ENCODE measurements at regions not wholly inside any gene's neighbourhood (a gene's known extent, or its start where the extent isn't known, plus 50 kb on each side); places are given as distances from the start of the nearest gene placed in this dataset.

- H3K36me3 ChIP-seq (ENCODE audit: insufficient read depth, low read length) = no peaks in the 10 kb centered on the region
- no TSS peak for BruUV-seq (replicated peaks)
- no peak overlapping the region for H3K4me3 ChIP-seq (ENCODE audit: low read depth, low read length, poor library complexity, severe bottlenecking)
- H2AFZ ChIP-seq (ENCODE audit: low read length) = no peak overlapping the region
- no peaks in the 10 kb centered on the region for H3K4me1 ChIP-seq (ENCODE audit: insufficient read depth, low read length, poor library complexity, severe bottlenecking)
- H3K9me3 ChIP-seq (ENCODE audit: low read length) = no peaks in the 10 kb centered on the region
- no peaks in the 10 kb centered on the region for H3K79me2 ChIP-seq (ENCODE audit: insufficient read depth, low read depth, low read length)
- no peaks in the 10 kb centered on the region for H4K20me1 ChIP-seq (ENCODE audit: insufficient read depth, low read length)
- intact Hi-C loops (cut with micrococcal nuclease; ENCODE audit: unreplicated experiment) = no loop called here
- TF ChIP-seq, protein P1, sequence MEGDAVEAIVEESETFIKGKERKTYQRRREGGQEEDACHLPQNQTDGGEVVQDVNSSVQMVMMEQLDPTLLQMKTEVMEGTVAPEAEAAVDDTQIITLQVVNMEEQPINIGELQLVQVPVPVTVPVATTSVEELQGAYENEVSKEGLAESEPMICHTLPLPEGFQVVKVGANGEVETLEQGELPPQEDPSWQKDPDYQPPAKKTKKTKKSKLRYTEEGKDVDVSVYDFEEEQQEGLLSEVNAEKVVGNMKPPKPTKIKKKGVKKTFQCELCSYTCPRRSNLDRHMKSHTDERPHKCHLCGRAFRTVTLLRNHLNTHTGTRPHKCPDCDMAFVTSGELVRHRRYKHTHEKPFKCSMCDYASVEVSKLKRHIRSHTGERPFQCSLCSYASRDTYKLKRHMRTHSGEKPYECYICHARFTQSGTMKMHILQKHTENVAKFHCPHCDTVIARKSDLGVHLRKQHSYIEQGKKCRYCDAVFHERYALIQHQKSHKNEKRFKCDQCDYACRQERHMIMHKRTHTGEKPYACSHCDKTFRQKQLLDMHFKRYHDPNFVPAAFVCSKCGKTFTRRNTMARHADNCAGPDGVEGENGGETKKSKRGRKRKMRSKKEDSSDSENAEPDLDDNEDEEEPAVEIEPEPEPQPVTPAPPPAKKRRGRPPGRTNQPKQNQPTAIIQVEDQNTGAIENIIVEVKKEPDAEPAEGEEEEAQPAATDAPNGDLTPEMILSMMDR (conservative IDR thresholded peaks at IDR 0.05; ENCODE audit: low read length) = no peak
- TF ChIP-seq EZH2phosphoT487 (IDR thresholded peaks at IDR 0.05; ENCODE audit: borderline replicate concordance, low read depth, low read length) = no peak
- no peak overlapping the region for H3K27ac ChIP-seq (ENCODE audit: low read depth, low read length, poor library complexity, severe bottlenecking)
- no peak overlapping the region for H3K4me2 ChIP-seq (ENCODE audit: low read length)
- ChIA-PET CTCF (ENCODE audit: unreplicated experiment) (no interaction called here), POLR2A (no interaction called here)
- DNase-seq (ENCODE audit: low spot score) = no peak
- no peaks in the 10 kb centered on the region for H3K9me2 ChIP-seq (ENCODE audit: insufficient read depth, low read length)
Measured at GRCh38 chr6:6968357-6968730, 139.4 kb upstream of the RREB1 start.

GRCh38 chr6:6968731-6969552 lies 138.8 kb upstream of the RREB1 start:
- Histone ChIP-seq H3K36me3 (ENCODE audit: insufficient read depth, low read length) (no peaks in the 10 kb centered on the region), H3K9me2 (ENCODE audit: insufficient read depth, low read length) (no peaks in the 10 kb centered on the region), H4K20me1 (ENCODE audit: insufficient read depth, low read length) (no peaks in the 10 kb centered on the region), H3K9me3 (ENCODE audit: low read length) (no peaks in the 10 kb centered on the region), H3K27ac (ENCODE audit: low read depth, low read length, poor library complexity, severe bottlenecking) (no peak overlapping the region), H3K4me2 (ENCODE audit: low read length) (no peak overlapping the region), H3K4me3 (ENCODE audit: low read depth, low read length, poor library complexity, severe bottlenecking) (no peak overlapping the region), H2AFZ (ENCODE audit: low read length) (no peak overlapping the region), H3K4me1 (ENCODE audit: insufficient read depth, low read length, poor library complexity, severe bottlenecking) (no peaks in the 10 kb centered on the region), H3K79me2 (ENCODE audit: insufficient read depth, low read depth, low read length) (no peaks in the 10 kb centered on the region)
- DNase-seq (ENCODE audit: low spot score) = no peak
- ChIA-PET CTCF (ENCODE audit: unreplicated experiment) (no interaction called here), POLR2A (no interaction called here)
- no TSS peak for BruUV-seq (replicated peaks)
- intact Hi-C loops (cut with micrococcal nuclease; ENCODE audit: unreplicated experiment) = no loop called here
- no peak for TF ChIP-seq EZH2phosphoT487 (IDR thresholded peaks at IDR 0.05; ENCODE audit: borderline replicate concordance, low read depth, low read length)
- TF ChIP-seq, protein P1 (conservative IDR thresholded peaks at IDR 0.05; ENCODE audit: low read length) = no peak

GRCh38 chr6:6969761-6970223 lies 138.0 kb upstream of the RREB1 start:
- POLR2A ChIA-PET = no interaction called here
- TF ChIP-seq, protein P1 (conservative IDR thresholded peaks at IDR 0.05; ENCODE audit: low read length) = no peak
- no peak for TF ChIP-seq EZH2phosphoT487 (IDR thresholded peaks at IDR 0.05; ENCODE audit: borderline replicate concordance, low read depth, low read length)
- H3K4me1 ChIP-seq (ENCODE audit: insufficient read depth, low read length, poor library complexity, severe bottlenecking) = no peaks in the 10 kb centered on the region
- H3K79me2 ChIP-seq (ENCODE audit: insufficient read depth, low read depth, low read length) = no peaks in the 10 kb centered on the region
- CTCF ChIA-PET (ENCODE audit: unreplicated experiment) = no interaction called here
- H3K4me2 ChIP-seq (ENCODE audit: low read length) = no peak overlapping the region
- intact Hi-C loops (cut with micrococcal nuclease; ENCODE audit: unreplicated experiment) = no loop called here
- no peaks in the 10 kb centered on the region for H3K9me2 ChIP-seq (ENCODE audit: insufficient read depth, low read length)
- no peaks in the 10 kb centered on the region for H3K9me3 ChIP-seq (ENCODE audit: low read length)
- no TSS peak for BruUV-seq (replicated peaks)
- H3K27ac ChIP-seq (ENCODE audit: low read depth, low read length, poor library complexity, severe bottlenecking) = no peak overlapping the region
- H3K4me3 ChIP-seq (ENCODE audit: low read depth, low read length, poor library complexity, severe bottlenecking) = no peak overlapping the region
- no peaks in the 10 kb centered on the region for H4K20me1 ChIP-seq (ENCODE audit: insufficient read depth, low read length)
- no peaks in the 10 kb centered on the region for H3K36me3 ChIP-seq (ENCODE audit: insufficient read depth, low read length)
- H2AFZ ChIP-seq (ENCODE audit: low read length) = no peak overlapping the region
- no peak for DNase-seq (ENCODE audit: low spot score)
